NCI-H1417 (cell line): ENCODE measurements at regions not wholly inside any gene's neighbourhood (a gene's known extent, or its start where the extent isn't known, plus 50 kb on each side); places are given as distances from the start of the nearest gene placed in this dataset.

Experiments used
- DNase-seq, 3 experiments: peaks; one replicate each; lab custom pipeline; 2025; lab: John Stamatoyannopoulos, UW

GRCh38 chr12:125678589-125678993 lies 613.4 kb downstream of the AACS start:
- DNase-seq: no peak

DNA sequence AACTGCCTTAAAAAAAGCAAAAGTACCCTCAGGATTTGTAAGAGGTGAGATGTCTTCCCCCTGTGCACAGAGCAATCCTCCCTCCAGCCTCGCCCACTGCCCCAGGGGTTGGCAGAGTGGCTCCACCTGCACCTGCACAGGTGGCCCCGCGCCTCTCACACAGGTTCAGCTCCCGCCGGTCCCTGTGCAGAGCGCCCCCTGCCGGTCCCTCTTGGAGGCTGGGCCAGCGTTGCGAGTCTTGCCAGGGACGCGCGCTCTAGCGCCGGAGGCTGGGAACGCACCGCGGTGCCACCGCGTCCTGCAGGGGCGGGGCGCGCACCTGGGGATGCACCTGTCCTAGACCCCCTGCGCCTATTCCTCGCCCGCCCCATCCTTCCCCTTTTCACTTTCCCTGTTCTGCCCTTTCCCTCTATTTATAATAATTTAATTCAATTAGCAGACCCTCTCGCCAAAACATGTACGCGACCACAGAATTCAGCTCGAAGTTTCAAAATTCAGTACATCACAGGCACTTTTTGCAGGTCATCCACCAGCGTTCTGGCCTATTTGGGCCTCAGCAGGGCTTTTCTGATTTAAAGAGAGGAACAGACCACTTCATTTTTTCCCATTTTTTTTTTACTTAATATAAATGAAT lies 618.6 kb downstream of the AACS start:
- DNase-seq: peak in 1 of 3 experiments; percentile 34

GRCh38 chr12:125684968-125685790 lies 619.9 kb downstream of the AACS start:
- DNase-seq: no peak

- DNase-seq: no peak
Observed at GRCh38 chr12:125685915-125686314, 620.7 kb downstream of the AACS start.

DNA sequence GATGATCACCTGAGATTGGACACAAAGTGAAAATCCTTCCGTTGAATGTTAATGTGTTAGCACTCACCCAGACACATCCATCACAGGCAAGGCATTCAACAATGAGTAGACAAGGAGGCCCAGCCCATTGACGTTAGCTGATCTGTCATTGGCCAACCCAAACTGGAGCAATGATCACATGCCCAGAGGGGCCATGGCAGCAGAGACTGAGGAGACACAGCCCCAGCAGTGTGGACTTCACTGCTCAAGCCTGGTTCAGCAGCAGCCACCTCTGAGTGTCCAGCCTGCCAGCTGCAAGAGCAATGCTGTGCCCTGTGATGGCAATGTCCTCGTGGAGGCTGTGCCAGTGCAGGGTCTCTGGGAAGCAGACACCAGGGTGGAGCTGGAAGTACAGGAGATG lies 622.2 kb downstream of the AACS start:
- no peak for DNase-seq

DNA sequence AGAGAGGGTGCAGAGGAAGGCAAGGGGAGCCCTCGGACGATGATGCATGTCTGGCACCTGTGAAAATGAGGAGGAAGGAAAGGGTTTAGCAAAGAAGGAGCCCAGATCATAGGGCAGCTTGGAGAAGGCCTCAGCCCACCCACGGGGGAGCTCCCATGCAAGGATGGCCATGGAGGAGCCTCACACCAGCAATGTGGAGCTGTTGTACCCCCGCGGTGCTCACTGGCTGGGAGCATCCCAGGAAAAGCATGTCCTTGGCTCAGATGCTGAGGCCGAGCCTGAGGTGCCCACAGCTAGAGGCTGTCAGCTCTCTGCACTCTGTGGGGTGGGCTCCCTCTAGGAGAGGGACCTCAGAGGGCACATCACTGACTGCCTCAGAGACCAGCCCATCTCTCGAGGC lies 622.6 kb downstream of the AACS start:
- DNase-seq: no peak

GRCh38 chr12:125688223-125688622 lies 623.0 kb downstream of the AACS start:
- DNase-seq: no peak

DNA sequence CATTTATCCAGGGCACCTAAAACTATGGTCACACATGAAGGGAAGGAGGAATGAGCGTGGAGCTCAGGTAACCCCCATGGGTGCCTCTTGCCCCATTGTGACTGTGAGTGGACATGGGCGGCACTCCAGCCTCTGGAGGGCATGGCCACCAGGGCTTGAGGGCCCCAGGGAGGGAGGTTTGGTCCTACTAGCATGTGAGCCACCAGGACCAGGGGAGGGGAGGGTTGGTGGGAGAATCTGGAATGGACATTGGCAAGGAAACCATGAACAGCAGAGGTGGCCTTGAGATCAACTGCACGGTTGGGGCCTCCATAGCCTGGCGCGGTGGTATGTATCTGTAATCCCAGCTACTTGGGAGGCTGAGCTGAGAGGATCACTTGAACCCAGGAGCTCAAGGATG lies 623.6 kb downstream of the AACS start:
- no peak for DNase-seq

DNA sequence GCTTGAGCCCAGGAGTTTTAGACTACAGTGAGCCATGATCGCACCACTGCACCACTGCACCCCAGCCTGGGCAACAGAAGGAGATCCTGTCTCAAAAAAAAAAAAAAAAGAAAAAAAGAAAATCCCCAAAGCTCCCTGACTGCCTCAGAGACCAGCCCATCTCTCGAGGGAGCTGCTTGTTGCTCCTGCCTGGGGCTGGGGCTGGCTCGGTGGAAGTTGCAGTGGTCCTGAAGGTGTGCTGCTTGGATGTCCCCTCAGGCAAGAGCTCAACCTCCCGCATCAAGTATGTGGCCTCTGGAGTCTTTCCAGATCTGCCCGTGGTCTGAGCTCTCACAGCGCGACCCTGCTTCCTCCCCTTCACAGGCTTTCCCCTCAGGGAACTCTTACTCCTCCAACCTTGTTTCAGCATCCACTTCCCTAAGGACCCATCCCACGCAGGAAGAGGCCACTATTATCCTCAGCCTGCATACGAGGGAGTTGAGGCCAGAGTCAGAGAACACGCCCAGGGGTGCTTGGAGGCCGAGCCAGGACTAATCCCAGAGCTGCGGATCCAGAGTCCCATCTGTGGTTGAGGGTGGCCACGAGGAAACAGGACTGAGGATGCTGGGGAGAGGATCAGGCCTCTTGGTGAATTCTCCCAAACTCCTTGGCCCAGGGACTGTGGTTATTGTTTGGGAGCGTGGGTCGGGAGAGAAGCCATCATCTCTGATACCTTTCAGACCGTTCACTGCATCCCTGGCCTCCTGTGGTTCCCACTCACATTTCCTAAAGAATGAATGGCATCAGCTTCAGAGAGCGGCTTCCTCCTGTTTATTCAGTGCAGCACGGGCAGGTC lies 624.6 kb downstream of the AACS start:
- DNase-seq: no peak

GRCh38 chr12:125690841-125691240 lies 625.6 kb downstream of the AACS start:
- no peak for DNase-seq

- no peak for DNase-seq
Observed at GRCh38 chr12:125696054-125696453, 630.8 kb downstream of the AACS start.

DNA sequence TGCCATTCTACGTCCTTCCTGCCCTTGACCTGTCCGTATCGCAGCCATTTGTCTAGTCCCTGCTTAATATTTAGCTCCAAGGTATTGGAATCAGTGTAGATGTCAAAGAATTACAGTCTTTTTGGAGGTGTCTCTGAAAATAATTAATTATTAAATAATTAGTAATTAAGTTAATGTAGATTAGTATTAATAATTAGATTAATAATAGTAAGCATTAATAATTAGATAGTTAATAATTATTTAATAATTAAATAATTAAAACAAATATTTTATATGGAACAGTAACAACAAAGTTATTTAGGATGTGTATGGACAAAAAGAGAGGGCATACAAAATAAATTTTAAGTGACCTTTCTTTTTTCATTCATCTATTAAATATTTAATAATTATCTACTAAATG lies 639.6 kb downstream of the AACS start:
- DNase-seq: no peak

DNA sequence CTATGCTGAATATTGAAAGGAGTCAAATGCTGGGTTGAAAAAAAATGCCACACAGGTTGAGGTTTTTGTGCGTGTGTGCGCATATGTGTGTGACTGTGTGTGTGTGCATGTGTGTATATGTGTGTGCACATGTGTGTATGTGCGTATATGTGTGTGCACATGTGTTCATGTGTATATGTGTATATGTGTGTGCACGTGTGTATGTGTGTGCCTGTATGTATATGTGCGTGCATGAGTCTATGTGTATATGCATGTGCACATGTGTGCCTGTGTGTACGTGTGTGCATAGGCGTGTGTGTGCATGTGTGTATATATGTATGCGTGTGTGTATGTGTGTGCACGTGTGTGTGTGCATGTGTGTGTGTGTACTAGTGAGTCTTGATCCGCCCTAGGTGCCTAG lies 655.7 kb downstream of the AACS start:
- no peak for DNase-seq

DNA sequence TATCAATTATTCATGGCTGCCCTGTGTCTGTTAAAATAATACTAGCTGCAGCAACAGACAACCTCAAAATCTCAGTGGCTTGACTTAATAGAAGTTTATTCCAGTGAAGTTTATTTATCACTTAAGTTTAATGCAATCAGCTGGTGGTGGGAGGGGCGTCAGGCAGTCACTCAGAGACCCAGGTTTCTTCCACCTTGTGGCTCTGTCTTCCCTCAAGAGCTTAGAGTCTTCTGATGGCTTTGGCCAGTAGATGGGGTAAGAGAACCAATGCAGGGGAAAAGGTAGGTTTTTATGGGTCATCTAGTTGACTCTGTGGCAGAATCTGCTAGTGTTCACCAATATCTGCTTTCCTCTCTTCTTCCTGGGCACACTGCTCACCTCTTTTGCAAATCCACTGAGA lies 668.9 kb downstream of the AACS start:
- peak in 1 of 3 experiments; percentile 7 for DNase-seq

DNA sequence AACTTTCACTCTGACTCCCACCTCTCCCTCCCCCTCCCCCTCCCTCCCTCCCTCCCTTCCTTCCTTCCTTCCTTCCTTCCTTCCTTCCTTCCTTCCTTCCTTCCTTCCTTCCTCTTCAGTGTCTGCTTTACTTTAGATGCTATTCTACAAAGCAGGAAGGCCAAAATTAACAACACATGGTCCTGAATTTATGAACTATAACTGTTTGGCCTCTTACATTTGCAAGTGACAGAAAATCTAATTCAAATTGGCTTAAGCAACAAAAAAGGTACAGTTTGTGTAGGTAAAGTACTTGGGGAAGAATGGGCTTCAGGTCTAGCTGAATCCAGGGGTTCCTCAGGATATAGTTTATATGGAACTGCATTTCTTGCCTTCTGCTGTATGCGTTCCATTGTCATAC lies 673.0 kb downstream of the AACS start:
- no peak for DNase-seq

GRCh38 chr12:125742413-125742812 lies 677.2 kb downstream of the AACS start:
- DNase-seq: no peak

GRCh38 chr12:125744201-125744600 lies 679.0 kb downstream of the AACS start:
- no peak for DNase-seq

DNA sequence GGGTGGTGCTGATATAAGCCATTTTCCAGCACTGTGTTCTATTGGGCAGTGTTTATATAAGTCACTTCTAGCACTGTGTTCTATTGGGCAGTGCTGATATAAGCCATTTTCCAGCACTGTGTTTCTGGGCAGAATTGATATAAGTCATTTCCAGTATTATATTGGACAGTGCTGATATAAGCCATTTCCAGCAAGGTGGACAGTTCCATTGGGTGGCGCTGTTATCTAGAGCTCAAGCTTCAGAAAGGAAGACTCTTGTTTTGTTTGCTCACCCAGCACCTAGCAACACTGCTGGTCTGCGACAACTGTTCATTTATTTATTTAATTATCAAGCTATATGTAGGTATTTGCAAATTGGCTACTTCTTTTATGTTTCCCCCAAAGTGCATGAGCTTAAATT lies 690.3 kb downstream of the AACS start:
- no peak for DNase-seq

DNA sequence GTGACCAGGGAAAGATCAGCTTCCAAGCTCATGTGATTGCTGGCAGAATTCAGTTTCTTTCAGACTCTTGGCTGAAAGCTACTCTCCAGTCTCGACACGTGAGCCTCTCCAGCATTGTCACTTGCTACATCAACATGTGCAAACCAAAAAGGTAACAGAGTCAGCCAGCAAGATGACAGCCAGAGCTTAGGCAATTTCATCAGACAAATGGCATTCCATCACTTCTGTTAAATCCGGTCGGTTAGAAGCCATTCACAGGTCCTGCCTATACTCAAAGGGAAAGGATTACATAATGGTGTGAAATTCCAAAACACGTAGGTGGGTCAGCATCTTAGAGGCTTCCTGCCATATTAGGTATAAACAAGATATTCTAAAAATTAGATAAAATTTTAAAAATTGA lies 700.9 kb downstream of the AACS start:
- DNase-seq: no peak

DNA sequence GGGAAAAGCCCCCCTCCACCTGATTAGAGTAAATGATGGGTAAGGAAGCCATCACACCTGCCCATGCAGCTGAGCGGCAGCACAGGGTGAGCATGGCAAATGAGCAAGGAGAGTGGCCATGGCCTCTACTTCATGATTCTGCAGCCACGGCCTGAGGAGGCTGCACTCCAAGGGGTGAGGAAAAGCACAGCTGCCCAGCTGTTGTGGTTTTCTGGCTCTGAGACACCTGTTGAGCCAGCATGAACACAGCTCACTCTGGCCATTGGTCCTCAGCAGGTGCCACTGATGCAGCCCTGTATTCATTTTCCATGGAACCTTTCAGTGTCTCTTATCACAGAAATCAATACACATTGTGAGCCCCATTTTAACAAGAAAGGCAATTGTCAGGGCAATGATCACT lies 707.2 kb downstream of the AACS start:
- no peak for DNase-seq

DNA sequence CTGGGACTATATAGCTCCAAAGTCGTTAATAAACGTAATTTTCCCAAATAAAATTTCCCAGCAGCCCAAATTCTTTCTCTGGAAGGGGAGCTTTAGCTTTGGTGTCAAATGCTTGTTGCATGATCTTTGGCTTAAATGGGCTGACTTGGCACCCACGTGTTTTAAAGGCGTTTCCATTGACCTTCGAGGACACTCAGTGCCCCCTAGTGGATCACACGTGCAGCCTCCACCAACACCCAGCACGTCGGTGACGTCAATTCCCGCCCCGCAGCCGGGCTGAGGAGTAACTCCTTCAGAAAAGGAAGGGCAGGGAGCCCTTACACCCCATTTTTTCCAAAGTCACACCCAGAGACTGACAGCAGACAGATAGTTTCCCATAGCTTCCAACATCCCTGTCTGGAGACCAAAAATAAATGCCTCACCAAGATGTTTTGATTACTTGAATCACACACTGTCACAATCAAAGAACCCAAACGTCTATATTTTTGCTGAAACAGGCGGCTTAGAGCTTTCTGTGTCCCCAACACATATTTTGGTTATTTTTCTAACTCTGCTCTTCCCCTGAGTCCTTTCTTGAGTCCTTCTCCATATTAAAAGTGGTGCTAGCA lies 707.9 kb downstream of the AACS start:
- DNase-seq: peak; percentile 2 to 59 (median 35)

DNA sequence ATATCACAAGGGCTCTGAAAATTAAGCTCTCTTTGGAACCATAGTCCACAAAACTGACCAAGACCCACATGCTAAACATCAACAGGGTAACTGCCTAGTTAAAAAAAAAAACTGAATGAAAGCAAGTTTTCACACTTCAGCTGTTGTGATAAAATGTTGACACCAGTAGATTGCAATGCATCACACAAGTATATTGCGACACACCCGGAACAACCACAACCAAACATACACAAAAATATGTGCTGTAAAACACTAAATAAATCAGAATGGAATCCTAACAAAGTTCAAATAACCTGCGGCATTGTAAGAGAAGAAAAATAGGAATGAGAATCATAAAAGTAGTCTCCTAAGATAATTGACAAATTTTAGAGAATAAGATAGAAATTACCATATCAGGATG lies 710.3 kb downstream of the AACS start:
- DNase-seq: no peak
